ENCODE measurements at regions not wholly inside any gene's neighbourhood (a gene's known extent, or its start where the extent isn't known, plus 50 kb on each side); places are given as distances from the start of the nearest gene placed in this dataset.

- no peak for TF ChIP-seq CTCF (conservative IDR thresholded peaks at IDR 0.05)
- no peaks in the 10 kb centered on the region for H3K36me3 Mint-ChIP-seq (ENCODE audit: low read depth)
- H3K4me3 Mint-ChIP-seq = no peak overlapping the region
- H3K27me3 Mint-ChIP-seq (ENCODE audit: low read depth) = no peaks in the 10 kb centered on the region
- peaks cover 5% of the 10 kb centered on the region for H3K9me3 Mint-ChIP-seq
- no peak overlapping the region for H3K27ac Mint-ChIP-seq (ENCODE audit: unreplicated experiment)
- H3K4me1 Mint-ChIP-seq = no peaks in the 10 kb centered on the region
- DNase-seq (ENCODE audit: low read depth, low spot score) = no peak
Measured at GRCh38 chr18:24536834-24537233, 76.4 kb downstream of the HRH4 start.

- Mint-ChIP-seq H3K27ac (ENCODE audit: unreplicated experiment) (no peak overlapping the region), H3K4me3 (no peak overlapping the region), H3K27me3 (ENCODE audit: low read depth) (no peaks in the 10 kb centered on the region), H3K9me3 (no peaks in the 10 kb centered on the region), H3K36me3 (ENCODE audit: low read depth) (no peaks in the 10 kb centered on the region), H3K4me1 (no peaks in the 10 kb centered on the region)
- no peak for TF ChIP-seq CTCF (conservative IDR thresholded peaks at IDR 0.05)
- no peak for DNase-seq (ENCODE audit: low read depth, low spot score)
Measured at GRCh38 chr18:24538414-24539264, 78.2 kb downstream of the HRH4 start.

- DNase-seq (ENCODE audit: low read depth, low spot score) = no peak
- Mint-ChIP-seq H3K4me1 (peaks cover 6% of the 10 kb centered on the region), H3K27ac (ENCODE audit: unreplicated experiment) (no peak overlapping the region), H3K27me3 (ENCODE audit: low read depth) (no peaks in the 10 kb centered on the region), H3K4me3 (no peak overlapping the region), H3K36me3 (ENCODE audit: low read depth) (no peaks in the 10 kb centered on the region), H3K9me3 (no peaks in the 10 kb centered on the region)
- no peak for TF ChIP-seq CTCF (conservative IDR thresholded peaks at IDR 0.05)
Measured at GRCh38 chr18:24539866-24540617, 79.6 kb downstream of the HRH4 start.

- no peak overlapping the region for H3K27ac Mint-ChIP-seq (ENCODE audit: unreplicated experiment)
- no peaks in the 10 kb centered on the region for H3K9me3 Mint-ChIP-seq
- TF ChIP-seq CTCF (conservative IDR thresholded peaks at IDR 0.05) = no peak
- no peak for DNase-seq (ENCODE audit: low read depth, low spot score)
- no peaks in the 10 kb centered on the region for H3K36me3 Mint-ChIP-seq (ENCODE audit: low read depth)
- no peak overlapping the region for H3K4me3 Mint-ChIP-seq
- peaks cover 6% of the 10 kb centered on the region for H3K4me1 Mint-ChIP-seq
- no peaks in the 10 kb centered on the region for H3K27me3 Mint-ChIP-seq (ENCODE audit: low read depth)
Measured at GRCh38 chr18:24540896-24541295, 80.5 kb downstream of the HRH4 start.

GRCh38 chr18:24543086-24543794 lies 82.8 kb downstream of the HRH4 start:
- DNase-seq (ENCODE audit: low read depth, low spot score) = no peak
- no peak overlapping the region for H3K4me3 Mint-ChIP-seq
- no peak overlapping the region for H3K27ac Mint-ChIP-seq (ENCODE audit: unreplicated experiment)
- H3K27me3 Mint-ChIP-seq (ENCODE audit: low read depth) = no peaks in the 10 kb centered on the region
- peaks cover 6% of the 10 kb centered on the region for H3K4me1 Mint-ChIP-seq
- no peak for TF ChIP-seq CTCF (conservative IDR thresholded peaks at IDR 0.05)
- no peaks in the 10 kb centered on the region for H3K36me3 Mint-ChIP-seq (ENCODE audit: low read depth)
- H3K9me3 Mint-ChIP-seq = no peaks in the 10 kb centered on the region

Measured in neural crest cell (in vitro differentiated cells).